ENCODE measurements at regions not wholly inside any gene's neighbourhood (a gene's known extent, or its start where the extent isn't known, plus 50 kb on each side); places are given as distances from the start of the nearest gene placed in this dataset.

GRCh38 chr17:13925579-13925978 lies 143.7 kb upstream of the COX10 start:
- TF ChIP-seq CTCF (IDR thresholded peaks at IDR 0.05) (peak; percentile 16), EZH2 (IDR thresholded peaks at IDR 0.05; ENCODE audit: borderline replicate concordance, insufficient read depth, low read depth, low read length, poor library complexity, severe bottlenecking) (no peak)

Measured in B cell (primary cell).